HG02852 (cell line): ENCODE measurements at regions not wholly inside any gene's neighbourhood (a gene's known extent, or its start where the extent isn't known, plus 50 kb on each side); places are given as distances from the start of the nearest gene placed in this dataset.

Experiments used
- ATAC-seq: cut with Tn5 transposase; IDR thresholded peaks from one replicate; pipeline ENCODE4 v1.9.1; 2021; ENCODE audit warnings: mild to moderate bottlenecking, moderate library complexity; ENCODE audit not compliant: unreplicated experiment

- ATAC-seq, result no peak
Observed at GRCh38 chr11:38323961-38324761, 1726.1 kb upstream of the RAG2 start.

GRCh38 chr11:38315151-38315550 is 1717.1 kb upstream of the RAG2 start:
- no peak for ATAC-seq

GRCh38 chr11:38307455-38307854 is 1709.4 kb upstream of the RAG2 start:
- ATAC-seq, result no peak

GRCh38 chr11:38305682-38306081 is 1707.6 kb upstream of the RAG2 start:
- ATAC-seq, result no peak

- no peak for ATAC-seq
Observed at GRCh38 chr11:38304926-38305325, 1706.9 kb upstream of the RAG2 start.

GRCh38 chr11:38302564-38302963 is 1704.5 kb upstream of the RAG2 start:
- ATAC-seq, result no peak

GRCh38 chr11:38300570-38300969 is 1702.5 kb upstream of the RAG2 start:
- ATAC-seq, result no peak

GRCh38 chr11:38296211-38296776 is 1698.3 kb upstream of the RAG2 start:
- no peak for ATAC-seq

- ATAC-seq, result no peak
Observed at GRCh38 chr11:38282718-38283117, 1684.7 kb upstream of the RAG2 start.

- ATAC-seq, result no peak
Observed at GRCh38 chr11:38278457-38279141, 1680.6 kb upstream of the RAG2 start.

- no peak for ATAC-seq
Observed at GRCh38 chr11:38274031-38274430, 1676.0 kb upstream of the RAG2 start.

GRCh38 chr11:38272376-38272775 is 1674.3 kb upstream of the RAG2 start:
- no peak for ATAC-seq

GRCh38 chr11:38266691-38267090 is 1668.7 kb upstream of the RAG2 start:
- no peak for ATAC-seq

GRCh38 chr11:38256436-38256835 is 1658.4 kb upstream of the RAG2 start:
- ATAC-seq, result no peak

GRCh38 chr11:38254913-38255312 is 1656.9 kb upstream of the RAG2 start:
- ATAC-seq, result no peak

- no peak for ATAC-seq
Observed at GRCh38 chr11:38252620-38253019, 1654.6 kb upstream of the RAG2 start.

- no peak for ATAC-seq
Observed at GRCh38 chr11:38246451-38246850, 1648.4 kb upstream of the RAG2 start.

- no peak for ATAC-seq
Observed at GRCh38 chr11:38226684-38227083, 1628.6 kb upstream of the RAG2 start.

GRCh38 chr11:38221295-38221694 is 1623.3 kb upstream of the RAG2 start:
- ATAC-seq, result no peak

GRCh38 chr11:38219636-38220035 is 1621.6 kb upstream of the RAG2 start:
- no peak for ATAC-seq

GRCh38 chr11:38208951-38209350 is 1610.9 kb upstream of the RAG2 start:
- ATAC-seq, result no peak

GRCh38 chr11:38206663-38207062 is 1608.6 kb upstream of the RAG2 start:
- ATAC-seq, result no peak
